Fibroblast of skin of abdomen (primary cell): ENCODE measurements at regions not wholly inside any gene's neighbourhood (a gene's known extent, or its start where the extent isn't known, plus 50 kb on each side); places are given as distances from the start of the nearest gene placed in this dataset.

Experiments
- DNase-seq: peaks from one replicate; pipeline ENCODE4 v3.0.0-alpha.2; 2013

GRCh38 chr14:101412739-101413138 is 148.6 kb upstream of the DIO3 start:
- DNase-seq, result no peak

GRCh38 chr14:101417434-101417833 is 143.9 kb upstream of the DIO3 start:
- DNase-seq, result no peak

GRCh38 chr14:101418601-101419000 is 142.7 kb upstream of the DIO3 start:
- no peak for DNase-seq

- DNase-seq, result peak; percentile 15
Observed at GRCh38 chr14:101426466-101426865, 134.8 kb upstream of the DIO3 start.

GRCh38 chr14:101428409-101428808 is 132.9 kb upstream of the DIO3 start:
- no peak for DNase-seq

- no peak for DNase-seq
Observed at GRCh38 chr14:101435546-101435945, 125.7 kb upstream of the DIO3 start.

- DNase-seq, result no peak
Observed at GRCh38 chr14:101439023-101439422, 122.3 kb upstream of the DIO3 start.

- no peak for DNase-seq
Observed at GRCh38 chr14:101440496-101440895, 120.8 kb upstream of the DIO3 start.

- no peak for DNase-seq
Observed at GRCh38 chr14:101441710-101442109, 119.6 kb upstream of the DIO3 start.

DNA sequence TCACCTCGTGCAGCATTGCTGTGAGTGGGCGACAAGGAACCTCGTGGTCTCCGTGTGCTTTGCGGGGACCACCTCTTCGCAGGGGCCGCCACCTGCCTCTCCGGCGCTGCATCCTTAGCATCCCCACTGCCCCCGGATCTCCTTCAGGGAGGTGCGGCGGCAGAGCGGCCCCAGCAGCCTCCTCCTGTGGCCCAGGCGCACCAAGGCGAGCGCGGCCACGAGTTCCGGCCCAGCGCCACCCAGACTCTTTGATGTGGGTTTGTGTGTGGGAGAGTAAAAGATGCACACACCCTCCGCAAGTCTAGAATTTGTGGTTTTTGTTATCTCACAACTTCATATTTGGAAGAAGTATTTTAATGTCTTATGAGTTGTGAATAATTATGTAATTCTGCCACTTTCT is 118.8 kb upstream of the DIO3 start:
- DNase-seq, result no peak

- DNase-seq, result peak; percentile 85
Observed at GRCh38 chr14:101444116-101444515, 117.2 kb upstream of the DIO3 start.

GRCh38 chr14:101445278-101445677 is 116.0 kb upstream of the DIO3 start:
- DNase-seq, result no peak

DNA sequence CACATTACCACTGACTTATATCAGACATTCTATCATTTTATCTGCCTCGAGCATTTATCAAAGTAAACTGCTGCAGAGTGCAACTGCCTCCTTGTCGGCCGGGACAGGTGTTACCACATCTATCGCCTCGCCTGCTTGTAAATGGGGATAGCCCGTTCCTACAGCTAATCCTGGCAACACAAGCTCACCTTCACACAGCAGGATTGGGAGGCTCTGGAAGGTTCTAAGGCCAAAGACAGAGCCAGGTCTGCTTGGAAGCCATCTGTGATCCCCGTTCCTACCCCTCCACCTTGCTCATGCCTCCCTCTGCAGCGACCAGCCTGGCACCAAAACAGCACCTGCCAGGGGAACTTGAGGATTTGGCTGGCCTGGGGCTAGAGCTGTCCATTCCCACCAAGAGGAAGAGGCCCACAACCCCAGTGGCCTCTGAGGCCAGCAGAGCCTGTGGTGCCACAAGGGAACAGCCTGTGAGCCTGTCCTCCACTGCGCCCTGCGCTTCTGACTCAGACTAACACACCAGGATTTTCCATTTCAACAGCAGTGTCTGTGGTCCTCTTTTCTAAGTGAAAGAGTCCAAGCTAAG is 114.8 kb upstream of the DIO3 start:
- DNase-seq, result no peak

DNA sequence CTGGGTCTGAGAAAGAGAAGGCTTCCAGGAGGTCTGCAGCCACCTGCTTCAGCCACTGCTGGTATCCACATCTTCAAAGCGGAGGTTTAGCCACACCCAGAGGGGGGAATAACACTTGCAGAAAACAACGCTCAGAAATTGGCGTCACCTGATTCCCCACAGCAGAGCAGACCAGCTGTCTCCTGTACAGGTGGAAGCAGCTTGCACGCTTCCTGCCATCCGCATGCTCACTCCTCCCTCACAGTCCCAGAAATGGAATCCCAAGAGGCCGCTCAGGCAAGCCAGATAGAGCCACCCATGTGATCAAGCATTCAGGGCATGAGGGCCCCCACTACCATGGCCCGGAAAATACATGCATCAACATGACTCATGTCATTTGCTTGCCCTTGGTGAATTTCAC is 112.2 kb upstream of the DIO3 start:
- DNase-seq, result no peak

- DNase-seq, result no peak
Observed at GRCh38 chr14:101451166-101451565, 110.1 kb upstream of the DIO3 start.

- DNase-seq, result no peak
Observed at GRCh38 chr14:101453225-101453624, 108.1 kb upstream of the DIO3 start.

DNA sequence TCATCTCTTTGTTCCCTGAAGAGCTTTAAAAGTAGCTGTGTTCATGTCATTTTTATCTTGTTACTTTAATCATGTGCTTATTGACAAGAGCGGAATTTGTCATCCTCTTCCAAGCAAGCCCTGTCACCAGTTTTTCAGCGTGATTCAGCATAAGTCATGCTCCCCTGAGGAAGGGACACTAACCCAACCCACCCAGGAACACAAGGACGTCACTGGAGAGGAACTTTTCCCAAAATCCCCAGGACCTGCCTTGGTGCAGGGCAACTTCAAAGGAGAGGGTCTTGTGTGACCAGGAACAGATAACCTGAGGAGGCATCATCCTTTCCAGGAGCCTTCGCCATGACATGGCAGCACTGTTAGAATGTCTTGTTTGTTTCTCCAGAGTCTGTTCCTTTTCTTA is 107.1 kb upstream of the DIO3 start:
- DNase-seq, result no peak

- no peak for DNase-seq
Observed at GRCh38 chr14:101456246-101457175, 104.8 kb upstream of the DIO3 start.

DNA sequence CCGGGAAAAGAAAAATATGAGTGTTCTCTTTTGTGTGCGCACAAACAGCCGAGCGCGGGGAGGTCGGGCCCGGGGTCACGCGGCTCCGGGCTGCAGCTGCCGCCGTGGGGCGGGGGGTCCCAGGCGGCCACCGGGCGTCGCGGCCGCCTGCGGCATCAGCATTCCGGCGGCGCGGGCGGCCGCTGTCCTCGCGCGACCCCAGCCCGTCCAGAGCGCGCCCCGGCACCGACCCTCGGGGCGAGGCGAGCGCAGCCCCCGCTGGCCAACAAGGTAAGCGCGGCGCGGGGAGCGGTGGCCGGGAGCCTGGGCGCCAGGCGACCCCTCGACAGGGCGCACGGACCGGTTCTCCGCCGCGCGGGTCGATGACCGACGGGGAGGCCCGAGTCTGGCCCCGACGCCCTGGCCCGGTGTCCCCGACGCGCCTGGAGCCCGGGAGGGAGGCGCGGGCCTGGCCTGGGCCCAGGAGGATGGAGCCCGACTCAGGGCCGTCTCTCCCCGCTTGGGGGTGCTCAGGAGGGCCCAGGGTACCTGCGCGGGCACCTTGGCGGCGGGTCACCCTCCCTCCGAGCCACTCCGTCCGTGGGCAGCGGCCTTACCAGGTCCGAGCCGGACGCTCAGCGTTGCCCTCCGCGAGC is 103.9 kb upstream of the DIO3 start:
- DNase-seq, result no peak

DNA sequence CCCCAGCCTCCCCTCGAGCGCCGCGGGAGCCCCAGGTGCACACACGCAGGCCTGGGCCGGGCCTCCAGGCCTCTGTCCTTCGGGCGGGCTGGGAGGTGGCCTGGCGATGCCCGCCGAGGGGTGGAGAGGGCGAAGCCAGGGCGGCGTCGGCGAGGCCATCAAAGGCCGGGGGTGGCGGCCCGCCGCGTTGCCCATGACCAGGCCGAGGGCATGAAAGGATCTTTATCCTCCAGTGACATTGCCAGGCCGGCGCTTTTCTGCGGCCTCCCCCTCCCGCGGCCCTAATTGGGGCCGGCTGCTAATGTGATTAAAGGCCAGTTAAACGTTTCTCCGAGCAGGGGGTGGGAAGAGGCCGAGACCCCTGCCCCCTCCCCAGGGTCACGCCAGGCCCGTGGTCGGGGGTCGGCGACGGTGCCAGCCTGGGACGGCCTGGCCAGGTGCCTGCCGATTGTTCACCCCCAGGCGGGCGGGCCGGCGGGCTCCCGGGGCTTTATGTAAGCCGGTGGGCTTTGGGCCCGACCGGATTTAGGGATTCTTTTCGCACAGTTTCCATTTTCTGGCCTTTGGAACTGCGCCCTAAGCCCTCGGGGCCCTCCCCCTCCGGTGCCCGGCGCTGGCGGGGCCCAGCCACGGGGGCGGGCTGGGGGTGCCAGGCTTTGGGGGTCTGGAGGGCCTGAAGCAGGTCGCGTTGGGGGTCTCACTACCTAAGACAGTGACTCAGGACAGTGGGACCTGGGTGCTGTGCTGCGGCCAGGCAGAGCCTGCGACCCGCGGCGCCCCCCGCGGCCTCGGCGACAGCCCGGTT is 103.2 kb upstream of the DIO3 start:
- no peak for DNase-seq

- DNase-seq, result no peak
Observed at GRCh38 chr14:101458741-101459550, 102.3 kb upstream of the DIO3 start.

DNA sequence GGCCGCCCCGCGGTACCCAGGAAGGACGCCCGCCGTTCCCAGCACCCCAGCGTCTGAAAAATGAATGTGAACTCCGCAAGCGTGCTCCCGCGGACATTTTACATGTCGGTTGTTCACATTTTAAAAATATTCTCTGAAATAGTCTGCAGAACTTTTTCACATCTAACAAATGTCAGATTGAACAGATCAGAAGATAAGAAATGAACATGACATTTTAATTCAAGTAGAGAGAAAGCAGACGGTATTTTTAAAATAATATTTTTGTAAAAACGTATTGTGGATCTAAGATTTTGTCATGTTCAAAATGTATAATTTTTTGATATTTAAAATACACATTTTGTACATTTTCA is 101.8 kb upstream of the DIO3 start:
- no peak for DNase-seq
